ENCODE measurements at regions not wholly inside any gene's neighbourhood (a gene's known extent, or its start where the extent isn't known, plus 50 kb on each side); places are given as distances from the start of the nearest gene placed in this dataset.

- Histone ChIP-seq H3K27ac (ENCODE audit: extremely low read depth, low read depth, low read length) (no peak overlapping the region), H3K27me3 (ENCODE audit: control insufficient read depth in 2 of 2, insufficient read depth in 2 of 2, low read length in 2 of 2) (peaks cover 0 to 5% of the 10 kb centered on the region in 2 experiments; a peak in 1 of 5 replicates), H3K4me2 (ENCODE audit: insufficient read depth, low read length) (no peak overlapping the region), H3K9ac (ENCODE audit: insufficient read depth in 1 of 2, low read depth in 2 of 2, low read length in 2 of 2) (no peak overlapping the region), H2AFZ (ENCODE audit: low read depth, low read length) (no peak overlapping the region), H3K9me1 (ENCODE audit: control insufficient read depth, insufficient read depth, low read length) (no peaks in the 10 kb centered on the region), H4K20me1 (replicated peaks; ENCODE audit: control insufficient read depth, insufficient read depth, low read length) (no peaks in the 10 kb centered on the region), H3K4me3 (no peak overlapping the region), H3K9me3 (replicated peaks; ENCODE audit: control insufficient read depth, insufficient read depth, low read depth, low read length) (no peaks in the 10 kb centered on the region), H3K79me2 (ENCODE audit: control insufficient read depth, insufficient read depth, low read length) (no peaks in the 10 kb centered on the region), H3K4me1 (replicated peaks in 1 of 2; ENCODE audit: control insufficient read depth in 2 of 2, insufficient read depth in 2 of 2, low read length in 2 of 2) (no peaks in the 10 kb centered on the region), H3K36me3 (ENCODE audit: control insufficient read depth, insufficient read depth, low read length) (no peaks in the 10 kb centered on the region)
- 0% methylated on average over 7 of the region's 7 CpGs for WGBS (ENCODE audit: insufficient coverage, low coverage, missing lambda C conversion rate)
- BruUV-seq (replicated peaks): no TSS peak
- FAIRE-seq (no peak), DNase-seq (ENCODE audit: extremely low read depth in 1 of 4, low spot score in 3 of 4) (no peak), ATAC-seq (no peak)
- ChIA-PET CTCF (ENCODE audit: low intra/inter-chr PET ratio) (no interaction called here), POLR2A (no interaction called here)
- intact Hi-C loops (cut with micrococcal nuclease): no loop called here
- TF ChIP-seq BRF1 (IDR thresholded peaks at IDR 0.05; ENCODE audit: borderline replicate concordance, extremely low read depth, insufficient read length) (no peak), MXI1 (IDR thresholded peaks at IDR 0.05; ENCODE audit: low read depth, low read length) (no peak), ZNF79 (CRISPR knock-in tag; IDR thresholded peaks at IDR 0.05; ENCODE audit: low read depth) (no peak), ZNF655 (CRISPR knock-in tag; IDR thresholded peaks at IDR 0.05) (no peak), RBM15 (IDR thresholded peaks at IDR 0.05; ENCODE audit: insufficient read depth, low read length) (no peak), ZNF174 (CRISPR knock-in tag; IDR thresholded peaks at IDR 0.05) (no peak), RERE (CRISPR knock-in tag; IDR thresholded peaks at IDR 0.05; ENCODE audit: borderline replicate concordance) (no peak), KDM1A (IDR thresholded peaks at IDR 0.05) (no peak)
- in situ Hi-C loops (cut with MboI): no loop called here
Observed at GRCh38 chr18:76205906-76206305, 289.1 kb downstream of the ZNF516 start.

All from K562 (cell line).